HepG2 (cell line): ENCODE measurements at regions not wholly inside any gene's neighbourhood (a gene's known extent, or its start where the extent isn't known, plus 50 kb on each side); places are given as distances from the start of the nearest gene placed in this dataset.

Experiments used
- ATAC-seq: fragments of 200-7000 bp; cut with Tn5 transposase; 3 replicates; pipeline ENCODE4 v1.9.1; 2020; ENCODE audit warnings: mild to moderate bottlenecking, moderate library complexity
- BruUV-seq: library from RNA; stranded (reverse); fragments of 400-500 nt; replicated peaks from 2 replicates; lab custom pipeline; 2021; lab: Mats Ljungman, UMichigan
- CTCF ChIA-PET: fragments of 300-600 bp; formaldehyde crosslinking; extraction: SDS; loops from one replicate; lab custom pipeline; 2021; ENCODE audit warnings: low total read pairs, inconsistent platforms, low intra/inter-chr PET ratio; lab: Yijun Ruan, JAX
- POLR2A ChIA-PET: fragments of 350-600 bp; sonication (Branson Sonifier 250); formaldehyde crosslinking; loops from one replicate; lab custom pipeline; 2020; ENCODE audit warnings: antibody characterized with exemption, inconsistent platforms; lab: Yijun Ruan, JAX
- DNase-seq: peaks from one replicate; pipeline ENCODE4 v3.0.0-alpha.2; 2015; ENCODE audit warnings: low spot score
- FAIRE-seq: peaks from 3 replicates; lab custom pipeline; 2011; peaks lifted over from hg19 to GRCh38; lab: Jason Lieb, UNC
- H2AFZ ChIP-seq: one replicate; pipeline ENCODE4 v1.6.1; 2011; ENCODE audit warnings: low read length, inconsistent platforms
- H3K27ac ChIP-seq: fragments of 300-600 bp; 3 replicates; pipeline ENCODE4 v1.8.0; 2011; ENCODE audit warnings: mixed run types, mild to moderate bottlenecking, mixed read lengths, low read length, inconsistent platforms; ENCODE audit not compliant: insufficient read depth; ENCODE audit errors: extremely low read length
- H3K27me3 ChIP-seq, 2 experiments: fragments of 200-600 bp in 1 of 2; 2 replicates in 1 of 2; 3 replicates in 1 of 2; pipeline versions ENCODE4 v1.6.0 to v1.8.0; 2011; ENCODE audit warnings: low read length in 2 of 2, mild to moderate bottlenecking in 2 of 2, moderate library complexity in 2 of 2, inconsistent platforms in 1 of 2; ENCODE audit not compliant: insufficient read depth in 2 of 2, control insufficient read depth in 1 of 2
- H3K36me3 ChIP-seq, 2 experiments: fragments of 200-600 bp in 1 of 2; replicated peaks in 1 of 2; 2 replicates in 1 of 2; 3 replicates in 1 of 2; pipeline versions ENCODE4 v1.5.1 to v1.8.0; 2011; ENCODE audit warnings: low read length in 2 of 2, inconsistent platforms in 1 of 2; ENCODE audit not compliant: insufficient read depth in 2 of 2, control insufficient read depth in 1 of 2
- H3K4me1 ChIP-seq: 2 replicates; pipeline ENCODE4 v1.5.1; 2012; ENCODE audit warnings: low read length, inconsistent platforms; ENCODE audit not compliant: insufficient read depth
- H3K4me2 ChIP-seq: 2 replicates; pipeline ENCODE4 v1.6.0; 2011; ENCODE audit warnings: low read depth, low read length, inconsistent platforms
- H3K4me3 ChIP-seq, 3 experiments: fragments of 200-600 bp in 1 of 3; sonication (generic), shearing (Covaris generic) in 1 of 3; replicated peaks in 1 of 3; 2 replicates each; pipeline ENCODE4 v1.5.1; 2011 to 2016; ENCODE audit warnings: low read length in 3 of 3, inconsistent platforms in 2 of 3, low read depth in 2 of 3, mild to moderate bottlenecking in 2 of 3, control low read depth in 1 of 3, mixed read lengths in 1 of 3; ENCODE audit not compliant: insufficient read depth in 1 of 3
- H3K79me2 ChIP-seq: one replicate; pipeline ENCODE4 v1.6.1; 2011; ENCODE audit warnings: low read length, inconsistent platforms; ENCODE audit not compliant: insufficient read depth
- H3K9ac ChIP-seq: 2 replicates; pipeline ENCODE4 v1.6.0; 2011; ENCODE audit warnings: mild to moderate bottlenecking, low read depth, low read length, inconsistent platforms; ENCODE audit not compliant: insufficient read depth
- H3K9me3 ChIP-seq: 2 replicates; pipeline ENCODE4 v1.5.1; 2012; ENCODE audit warnings: mild to moderate bottlenecking, low read length
- H4K20me1 ChIP-seq: 2 replicates; pipeline ENCODE4 v1.6.0; 2011; ENCODE audit warnings: inconsistent platforms, mild to moderate bottlenecking, low read length, moderate library complexity; ENCODE audit not compliant: insufficient read depth
- FOXK1 ChIP-seq: sonication (generic); formaldehyde crosslinking; IDR thresholded peaks from 2 replicates; pipeline ENCODE4 v1.4.0; 2020; ENCODE audit warnings: low read depth, missing genetic modification reagents, borderline replicate concordance
- HNRNPH1 ChIP-seq: fragments of 200-400 bp; formaldehyde crosslinking; optimal IDR thresholded peaks from 2 replicates; pipeline ENCODE3; 2017; ENCODE audit warnings: mild to moderate bottlenecking, low read depth, low read length
- KLF13 ChIP-seq: sonication (generic); formaldehyde crosslinking; IDR thresholded peaks from 2 replicates; pipeline ENCODE4 v1.4.0; 2020; ENCODE audit warnings: mild to moderate bottlenecking, missing genetic modification reagents
- KLF15 ChIP-seq: sonication (generic); formaldehyde crosslinking; IDR thresholded peaks from 2 replicates; pipeline ENCODE4 v1.8.1; 2023; ENCODE audit warnings: borderline replicate concordance, mild to moderate bottlenecking, inconsistent platforms, missing genetic modification reagents, mixed read lengths
- POLR2G ChIP-seq: fragments of 200-400 bp; formaldehyde crosslinking; IDR thresholded peaks from 2 replicates; pipeline ENCODE4 v1.6.1; 2018; ENCODE audit warnings: mild to moderate bottlenecking, low read depth, low read length, moderate library complexity
- PTBP1 ChIP-seq: fragments of 200-400 bp; formaldehyde crosslinking; IDR thresholded peaks from 2 replicates; pipeline ENCODE4 v1.6.1; 2018; ENCODE audit warnings: low read length, low read depth; ENCODE audit not compliant: poor library complexity, severe bottlenecking
- SRSF4 ChIP-seq: fragments of 200-400 bp; formaldehyde crosslinking; IDR thresholded peaks from one replicate; pipeline ENCODE4 v1.6.1; 2018; ENCODE audit warnings: mild to moderate bottlenecking, low read depth, low read length, moderate library complexity; ENCODE audit not compliant: poor library complexity, severe bottlenecking
- SRY ChIP-seq: sonication (generic); formaldehyde crosslinking; IDR thresholded peaks from 2 replicates; pipeline ENCODE4 v1.8.0; 2022; ENCODE audit warnings: mild to moderate bottlenecking, missing genetic modification reagents
- TARDBP ChIP-seq: sonication (generic); formaldehyde crosslinking; IDR thresholded peaks from 2 replicates; pipeline ENCODE4 v1.8.0; 2022; ENCODE audit warnings: mild to moderate bottlenecking, missing genetic modification reagents
- ZNF446 ChIP-seq: sonication (generic); formaldehyde crosslinking; IDR thresholded peaks from 2 replicates; pipeline ENCODE4 v1.5.0; 2020; ENCODE audit warnings: mild to moderate bottlenecking, missing genetic modification reagents
- ZNF530 ChIP-seq: sonication (generic); formaldehyde crosslinking; IDR thresholded peaks from 2 replicates; pipeline ENCODE4 v1.5.0; 2020; ENCODE audit warnings: low read depth, mild to moderate bottlenecking, missing genetic modification reagents
- ZNF768 ChIP-seq: sonication (generic); formaldehyde crosslinking; IDR thresholded peaks from 2 replicates; pipeline ENCODE4 v1.4.0; 2020; ENCODE audit warnings: missing genetic modification reagents
- WGBS: methylation state at CpG from one replicate; pipeline ENCODE4 v1.1.6; 2017; ENCODE audit warnings: low lambda C conversion rate; 5-methylcytosine and 5-hydroxymethylcytosine counted together
- in situ Hi-C: cut with HindIII; loops from 2 replicates; pipeline ENCODE4 v1.10.0; 2017; ENCODE audit warnings: low pct_unique_long_range_greater_than_20kb; ENCODE audit not compliant: extremely low pct_ligation_motif_present
- intact Hi-C: fragments of 100-400 bp; cut with micrococcal nuclease; formaldehyde crosslinking; loops from one replicate; pipeline ENCODE4 v1.10.0; 2022; ENCODE audit not compliant: unreplicated experiment
- TF ChIP-seq, protein P1 (sequence below): sonication (generic); formaldehyde crosslinking; IDR thresholded peaks from 2 replicates; pipeline ENCODE4 v1.9.0; 2022; ENCODE audit warnings: low read depth, missing genetic modification reagents
- TF ChIP-seq, protein P2 (sequence below): sonication (generic); formaldehyde crosslinking; IDR thresholded peaks from 2 replicates; pipeline ENCODE4 v1.5.0; 2020; ENCODE audit warnings: mild to moderate bottlenecking, missing genetic modification reagents, moderate library complexity
- TF ChIP-seq, protein P3 (sequence below): sonication (generic); formaldehyde crosslinking; IDR thresholded peaks from 2 replicates; pipeline ENCODE4 v1.5.1; 2020; ENCODE audit warnings: missing genetic modification reagents, mild to moderate bottlenecking, borderline replicate concordance
- TF ChIP-seq, protein P4 (sequence below): sonication (generic); formaldehyde crosslinking; IDR thresholded peaks from 2 replicates; pipeline ENCODE4 v1.4.0; 2020; ENCODE audit warnings: missing genetic modification reagents, borderline replicate concordance

DNA sequence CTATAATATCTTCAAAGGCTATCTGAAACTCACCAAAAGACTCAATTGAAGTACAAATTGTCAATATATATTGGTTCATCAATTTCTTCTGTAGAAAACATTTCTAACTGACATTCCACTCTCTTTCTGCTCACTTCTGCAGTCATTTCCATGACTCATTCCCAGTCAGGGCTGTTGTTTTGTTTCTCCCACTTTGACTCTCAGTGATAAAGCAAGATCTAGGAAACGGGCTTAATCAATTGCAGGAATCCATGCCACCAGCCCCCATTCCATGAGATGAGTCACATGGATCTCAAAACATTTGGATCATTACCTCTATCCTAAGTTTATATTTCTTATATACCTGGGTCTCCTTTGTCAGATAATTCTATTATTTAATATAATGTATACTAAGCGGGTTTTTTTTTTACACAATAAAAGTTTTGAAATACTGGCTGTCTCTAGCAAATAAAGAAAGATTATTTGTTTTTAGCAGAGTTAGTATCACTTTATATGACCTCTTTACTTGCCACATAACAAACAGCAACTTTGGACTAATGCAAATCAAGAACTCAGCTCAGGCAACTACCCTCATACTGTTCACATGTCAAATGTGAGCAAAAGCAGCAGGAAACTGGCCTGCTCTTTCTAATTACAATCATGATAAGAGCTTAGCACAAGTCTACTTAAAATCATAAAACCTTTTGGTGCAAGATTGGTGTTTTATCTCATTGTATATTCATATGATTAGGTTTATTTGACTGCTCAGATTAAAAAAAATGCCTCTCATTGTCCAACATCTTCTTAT is 251.1 kb upstream of the PIK3C3 start:
- FAIRE-seq, result no peak
- no peak for DNase-seq
- ATAC-seq, result no peak
- H3K36me3 ChIP-seq, result no peaks in the 10 kb centered on the region
- no peak overlapping the region for H3K4me2 ChIP-seq
- no peak overlapping the region for H3K9ac ChIP-seq
- H3K4me3 ChIP-seq, result no peak overlapping the region
- intact Hi-C loops, result no loop called here
- no peaks in the 10 kb centered on the region for H3K27me3 ChIP-seq
- H3K79me2 ChIP-seq, result no peaks in the 10 kb centered on the region
- CTCF ChIA-PET, result no interaction called here
- no TSS peak for BruUV-seq
- in situ Hi-C loops, result no loop called here
- H2AFZ ChIP-seq, result no peak overlapping the region
- H3K4me1 ChIP-seq, result no peaks in the 10 kb centered on the region
- POLR2A ChIA-PET, result no interaction called here
- 4% methylated on average over 2 of the region's 2 CpGs for WGBS
- no peaks in the 10 kb centered on the region for H3K9me3 ChIP-seq
- no peaks in the 10 kb centered on the region for H4K20me1 ChIP-seq
- no peak overlapping the region for H3K27ac ChIP-seq
- no peak for TF ChIP-seq SRSF4
- no peak for TF ChIP-seq SRY (CRISPR knock-in tag)
- no peak for TF ChIP-seq KLF15 (CRISPR knock-in tag)
- TF ChIP-seq ZNF768 (CRISPR knock-in tag), result no peak
- TF ChIP-seq, protein P1, sequence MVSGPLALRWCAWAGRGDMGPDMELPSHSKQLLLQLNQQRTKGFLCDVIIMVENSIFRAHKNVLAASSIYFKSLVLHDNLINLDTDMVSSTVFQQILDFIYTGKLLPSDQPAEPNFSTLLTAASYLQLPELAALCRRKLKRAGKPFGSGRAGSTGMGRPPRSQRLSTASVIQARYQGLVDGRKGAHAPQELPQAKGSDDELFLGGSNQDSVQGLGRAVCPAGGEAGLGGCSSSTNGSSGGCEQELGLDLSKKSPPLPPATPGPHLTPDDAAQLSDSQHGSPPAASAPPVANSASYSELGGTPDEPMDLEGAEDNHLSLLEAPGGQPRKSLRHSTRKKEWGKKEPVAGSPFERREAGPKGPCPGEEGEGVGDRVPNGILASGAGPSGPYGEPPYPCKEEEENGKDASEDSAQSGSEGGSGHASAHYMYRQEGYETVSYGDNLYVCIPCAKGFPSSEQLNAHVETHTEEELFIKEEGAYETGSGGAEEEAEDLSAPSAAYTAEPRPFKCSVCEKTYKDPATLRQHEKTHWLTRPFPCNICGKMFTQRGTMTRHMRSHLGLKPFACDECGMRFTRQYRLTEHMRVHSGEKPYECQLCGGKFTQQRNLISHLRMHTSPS (CRISPR knock-in tag), result no peak
- no peak for TF ChIP-seq KLF13 (CRISPR knock-in tag)
- TF ChIP-seq HNRNPH1, result no peak
- TF ChIP-seq FOXK1 (CRISPR knock-in tag), result no peak
- TF ChIP-seq ZNF530 (CRISPR knock-in tag), result no peak
- TF ChIP-seq, protein P2, sequence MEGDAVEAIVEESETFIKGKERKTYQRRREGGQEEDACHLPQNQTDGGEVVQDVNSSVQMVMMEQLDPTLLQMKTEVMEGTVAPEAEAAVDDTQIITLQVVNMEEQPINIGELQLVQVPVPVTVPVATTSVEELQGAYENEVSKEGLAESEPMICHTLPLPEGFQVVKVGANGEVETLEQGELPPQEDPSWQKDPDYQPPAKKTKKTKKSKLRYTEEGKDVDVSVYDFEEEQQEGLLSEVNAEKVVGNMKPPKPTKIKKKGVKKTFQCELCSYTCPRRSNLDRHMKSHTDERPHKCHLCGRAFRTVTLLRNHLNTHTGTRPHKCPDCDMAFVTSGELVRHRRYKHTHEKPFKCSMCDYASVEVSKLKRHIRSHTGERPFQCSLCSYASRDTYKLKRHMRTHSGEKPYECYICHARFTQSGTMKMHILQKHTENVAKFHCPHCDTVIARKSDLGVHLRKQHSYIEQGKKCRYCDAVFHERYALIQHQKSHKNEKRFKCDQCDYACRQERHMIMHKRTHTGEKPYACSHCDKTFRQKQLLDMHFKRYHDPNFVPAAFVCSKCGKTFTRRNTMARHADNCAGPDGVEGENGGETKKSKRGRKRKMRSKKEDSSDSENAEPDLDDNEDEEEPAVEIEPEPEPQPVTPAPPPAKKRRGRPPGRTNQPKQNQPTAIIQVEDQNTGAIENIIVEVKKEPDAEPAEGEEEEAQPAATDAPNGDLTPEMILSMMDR (CRISPR knock-in tag), result no peak
- TF ChIP-seq, protein P3, sequence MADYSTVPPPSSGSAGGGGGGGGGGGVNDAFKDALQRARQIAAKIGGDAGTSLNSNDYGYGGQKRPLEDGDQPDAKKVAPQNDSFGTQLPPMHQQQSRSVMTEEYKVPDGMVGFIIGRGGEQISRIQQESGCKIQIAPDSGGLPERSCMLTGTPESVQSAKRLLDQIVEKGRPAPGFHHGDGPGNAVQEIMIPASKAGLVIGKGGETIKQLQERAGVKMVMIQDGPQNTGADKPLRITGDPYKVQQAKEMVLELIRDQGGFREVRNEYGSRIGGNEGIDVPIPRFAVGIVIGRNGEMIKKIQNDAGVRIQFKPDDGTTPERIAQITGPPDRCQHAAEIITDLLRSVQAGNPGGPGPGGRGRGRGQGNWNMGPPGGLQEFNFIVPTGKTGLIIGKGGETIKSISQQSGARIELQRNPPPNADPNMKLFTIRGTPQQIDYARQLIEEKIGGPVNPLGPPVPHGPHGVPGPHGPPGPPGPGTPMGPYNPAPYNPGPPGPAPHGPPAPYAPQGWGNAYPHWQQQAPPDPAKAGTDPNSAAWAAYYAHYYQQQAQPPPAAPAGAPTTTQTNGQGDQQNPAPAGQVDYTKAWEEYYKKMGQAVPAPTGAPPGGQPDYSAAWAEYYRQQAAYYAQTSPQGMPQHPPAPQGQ (CRISPR knock-in tag), result no peak
- no peak for TF ChIP-seq ZNF446 (CRISPR knock-in tag)
- TF ChIP-seq, protein P4, sequence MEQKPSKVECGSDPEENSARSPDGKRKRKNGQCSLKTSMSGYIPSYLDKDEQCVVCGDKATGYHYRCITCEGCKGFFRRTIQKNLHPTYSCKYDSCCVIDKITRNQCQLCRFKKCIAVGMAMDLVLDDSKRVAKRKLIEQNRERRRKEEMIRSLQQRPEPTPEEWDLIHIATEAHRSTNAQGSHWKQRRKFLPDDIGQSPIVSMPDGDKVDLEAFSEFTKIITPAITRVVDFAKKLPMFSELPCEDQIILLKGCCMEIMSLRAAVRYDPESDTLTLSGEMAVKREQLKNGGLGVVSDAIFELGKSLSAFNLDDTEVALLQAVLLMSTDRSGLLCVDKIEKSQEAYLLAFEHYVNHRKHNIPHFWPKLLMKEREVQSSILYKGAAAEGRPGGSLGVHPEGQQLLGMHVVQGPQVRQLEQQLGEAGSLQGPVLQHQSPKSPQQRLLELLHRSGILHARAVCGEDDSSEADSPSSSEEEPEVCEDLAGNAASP (CRISPR knock-in tag), result no peak
- no peak for TF ChIP-seq TARDBP
- no peak for TF ChIP-seq PTBP1
- no peak for TF ChIP-seq POLR2G
